GM23338 (cell line): ENCODE measurements at regions not wholly inside any gene's neighbourhood (a gene's known extent, or its start where the extent isn't known, plus 50 kb on each side); places are given as distances from the start of the nearest gene placed in this dataset.

Experiments
- ATAC-seq: fragments of 200-7000 bp; cut with Tn5 transposase; 3 replicates; pipeline ENCODE4 v1.9.1; 2020
- DNase-seq: peaks from one replicate; pipeline ENCODE4 v3.0.0-alpha.2; 2015; ENCODE audit warnings: low spot score
- H2AFZ ChIP-seq: fragments of 200-600 bp; sonication (generic); 2 replicates; pipeline ENCODE4 v1.8.0; 2016; ENCODE audit warnings: antibody characterized with exemption, mild to moderate bottlenecking, moderate library complexity
- H3F3A ChIP-seq: fragments of 200-600 bp; sonication (generic); replicated peaks from 2 replicates; pipeline ENCODE4 v1.8.0; 2017; ENCODE audit warnings: antibody characterized with exemption, mixed run types, low read depth
- H3K27ac ChIP-seq: fragments of 200-600 bp; sonication (generic); 2 replicates; pipeline ENCODE4 v1.6.1; 2016; ENCODE audit warnings: low read depth
- H3K27me3 ChIP-seq: fragments of 200-600 bp; sonication (generic); 2 replicates; pipeline ENCODE4 v1.8.0; 2016; ENCODE audit warnings: mild to moderate bottlenecking, mixed run types, moderate library complexity; ENCODE audit not compliant: insufficient read depth
- H3K36me3 ChIP-seq: fragments of 200-600 bp; sonication (generic); 2 replicates; pipeline ENCODE4 v1.8.0; 2016; ENCODE audit warnings: mild to moderate bottlenecking; ENCODE audit not compliant: insufficient read depth
- H3K4me1 ChIP-seq: fragments of 200-600 bp; sonication (generic); 2 replicates; pipeline ENCODE4 v1.8.0; 2016; ENCODE audit warnings: mild to moderate bottlenecking, moderate library complexity; ENCODE audit not compliant: insufficient read depth
- H3K4me2 ChIP-seq: fragments of 200-600 bp; sonication (generic); 2 replicates; pipeline ENCODE4 v1.7.1; 2017; ENCODE audit warnings: mixed run types
- H3K4me3 ChIP-seq: fragments of 200-600 bp; sonication (generic); 2 replicates; pipeline ENCODE4 v1.6.1; 2016; ENCODE audit warnings: mixed run types
- H3K79me2 ChIP-seq: fragments of 200-600 bp; sonication (generic); replicated peaks from 2 replicates; pipeline ENCODE4 v1.8.0; 2017; ENCODE audit warnings: mild to moderate bottlenecking; ENCODE audit not compliant: insufficient read depth
- H3K9me2 ChIP-seq: fragments of 200-600 bp; sonication (generic); 2 replicates; pipeline ENCODE4 v1.8.0; 2017; ENCODE audit not compliant: insufficient read depth
- H4K20me1 ChIP-seq: fragments of 200-600 bp; sonication (generic); replicated peaks from 2 replicates; pipeline ENCODE4 v1.8.0; 2017; ENCODE audit warnings: mild to moderate bottlenecking; ENCODE audit not compliant: insufficient read depth
- H3K27ac Mint-ChIP-seq: 2 replicates; pipeline ENCODE4 v1.8.0; 2020; ENCODE audit warnings: inconsistent platforms, mild to moderate bottlenecking, moderate library complexity, mixed read lengths
- H3K27me3 Mint-ChIP-seq: 3 replicates; pipeline ENCODE4 v1.8.0; 2022; ENCODE audit warnings: low read depth, mild to moderate bottlenecking, moderate library complexity, mixed read lengths, inconsistent platforms; ENCODE audit not compliant: insufficient read depth, poor library complexity
- H3K36me3 Mint-ChIP-seq: 3 replicates; pipeline ENCODE4 v1.8.0; 2021; ENCODE audit warnings: low read depth, mild to moderate bottlenecking, inconsistent platforms, moderate library complexity, mixed read lengths
- H3K4me1 Mint-ChIP-seq: 3 replicates; pipeline ENCODE4 v1.8.0; 2020; ENCODE audit warnings: mild to moderate bottlenecking, inconsistent platforms, mixed read lengths
- H3K4me3 Mint-ChIP-seq: 3 replicates; pipeline ENCODE4 v1.8.0; 2021; ENCODE audit warnings: moderate library complexity, mild to moderate bottlenecking, inconsistent platforms, mixed read lengths
- H3K9me3 Mint-ChIP-seq: 3 replicates; pipeline ENCODE4 v1.8.0; 2020; ENCODE audit warnings: moderate library complexity, mild to moderate bottlenecking, inconsistent platforms, mixed read lengths
- CREB1 ChIP-seq: fragments of 250-450 bp; sonication (Bioruptor Pico); IDR thresholded peaks from 2 replicates; pipeline ENCODE4 v1.5.0; 2020; ENCODE audit warnings: low read depth, mild to moderate bottlenecking, moderate library complexity
- EZH2 ChIP-seq: fragments of 200-600 bp; sonication (generic); IDR thresholded peaks from one replicate; pipeline ENCODE4 v1.8.0; 2017; ENCODE audit warnings: antibody characterized with exemption, mild to moderate bottlenecking, low read depth; ENCODE audit not compliant: unreplicated experiment
- EZH2phosphoT487 ChIP-seq: fragments of 200-600 bp; sonication (generic); IDR thresholded peaks from one replicate; pipeline ENCODE4 v1.8.1; 2018; ENCODE audit warnings: antibody characterized with exemption; ENCODE audit not compliant: unreplicated experiment
- JUNB ChIP-seq: IDR thresholded peaks from one replicate; pipeline ENCODE4 v1.6.1; 2016; ENCODE audit warnings: antibody characterized with exemption; ENCODE audit not compliant: unreplicated experiment
- NANOG ChIP-seq: IDR thresholded peaks from 2 replicates; pipeline ENCODE4 v1.6.1; 2016; ENCODE audit warnings: antibody characterized with exemption, borderline replicate concordance
- POLR2AphosphoS5 ChIP-seq: IDR thresholded peaks from 2 replicates; pipeline ENCODE4 v1.6.1; 2016; ENCODE audit warnings: antibody characterized with exemption, low read depth
- STAT1 ChIP-seq: IDR thresholded peaks from one replicate; pipeline ENCODE4 v1.6.1; 2016; ENCODE audit warnings: antibody characterized with exemption; ENCODE audit not compliant: unreplicated experiment
- ZNF114 ChIP-seq: fragments of 250-450 bp; sonication (Bioruptor Pico); IDR thresholded peaks from 2 replicates; pipeline ENCODE4 v1.5.0; 2020; ENCODE audit warnings: mild to moderate bottlenecking, moderate library complexity
- ZNF331 ChIP-seq: fragments of 250-450 bp; sonication (Bioruptor Pico); IDR thresholded peaks from 2 replicates; pipeline ENCODE4 v1.5.0; 2020; ENCODE audit warnings: low read depth, mild to moderate bottlenecking, moderate library complexity
- TF ChIP-seq, protein P1 (sequence below): IDR thresholded peaks from one replicate; pipeline ENCODE4 v1.6.1; 2018; ENCODE audit warnings: antibody characterized with exemption; ENCODE audit not compliant: unreplicated experiment
- TF ChIP-seq, protein P2 (sequence below): IDR thresholded peaks from 2 replicates; pipeline ENCODE4 v1.6.1; 2016; ENCODE audit warnings: antibody characterized with exemption
- TF ChIP-seq, protein P3 (sequence below), 2 experiments: fragments of 200-600 bp in 1 of 2; sonication (generic) in 1 of 2; conservative IDR thresholded peaks; 2 replicates each; pipeline versions ENCODE4 v1.5.1 to v1.6.1; 2016 to 2017; ENCODE audit warnings: antibody characterized with exemption in 2 of 2, low read depth in 2 of 2, mild to moderate bottlenecking in 2 of 2, moderate library complexity in 1 of 2
- TF ChIP-seq, protein P4 (sequence below): fragments of 250-450 bp; sonication (Bioruptor Pico); IDR thresholded peaks from 2 replicates; pipeline ENCODE4 v1.5.0; 2020; ENCODE audit warnings: mild to moderate bottlenecking, moderate library complexity

DNA sequence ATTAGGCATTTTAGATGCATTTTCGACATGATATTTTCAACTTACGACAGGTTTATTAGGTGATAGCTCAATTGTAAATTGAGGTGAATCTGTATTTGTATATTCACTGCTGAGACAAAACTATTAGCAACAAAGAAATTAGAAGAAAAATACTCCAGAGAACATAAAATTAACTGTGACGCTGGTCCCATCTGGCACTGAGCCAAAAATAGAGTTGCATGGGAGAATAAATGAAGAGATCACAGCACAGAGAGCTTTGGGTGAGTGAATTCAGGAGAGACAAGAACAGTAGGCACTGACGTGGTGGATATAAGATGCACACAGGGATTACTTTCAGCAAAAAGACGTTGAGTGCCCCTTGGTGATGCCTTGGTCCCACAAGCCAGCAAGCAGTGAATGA, 306.2 kb upstream of the RAB6C start:
- no peaks in the 10 kb centered on the region for H3K9me3 Mint-ChIP-seq
- H3K4me1 Mint-ChIP-seq = peaks cover 13% of the 10 kb centered on the region
- H3K27ac Mint-ChIP-seq = no peak overlapping the region
- Histone ChIP-seq H3K4me1 (no peaks in the 10 kb centered on the region; the same call in 1 of the 2 replicates), H4K20me1 (no peaks in the 10 kb centered on the region), H3K4me3 (no peak overlapping the region), H3F3A (no peaks in the 10 kb centered on the region), H3K79me2 (no peaks in the 10 kb centered on the region), H3K36me3 (no peaks in the 10 kb centered on the region), H2AFZ (no peak overlapping the region), H3K27me3 (no peaks in the 10 kb centered on the region), H3K4me2 (no peak overlapping the region), H3K9me2 (no peaks in the 10 kb centered on the region), H3K27ac (no peak overlapping the region)
- TF ChIP-seq EZH2phosphoT487 = no peak
- no peak for TF ChIP-seq CREB1 (CRISPR knock-in tag)
- no peak for TF ChIP-seq ZNF114 (CRISPR knock-in tag)
- TF ChIP-seq ZNF331 (CRISPR knock-in tag) = no peak
- TF ChIP-seq NANOG = no peak
- no peak for TF ChIP-seq STAT1
- TF ChIP-seq EZH2 = no peak
- TF ChIP-seq, protein P1, sequence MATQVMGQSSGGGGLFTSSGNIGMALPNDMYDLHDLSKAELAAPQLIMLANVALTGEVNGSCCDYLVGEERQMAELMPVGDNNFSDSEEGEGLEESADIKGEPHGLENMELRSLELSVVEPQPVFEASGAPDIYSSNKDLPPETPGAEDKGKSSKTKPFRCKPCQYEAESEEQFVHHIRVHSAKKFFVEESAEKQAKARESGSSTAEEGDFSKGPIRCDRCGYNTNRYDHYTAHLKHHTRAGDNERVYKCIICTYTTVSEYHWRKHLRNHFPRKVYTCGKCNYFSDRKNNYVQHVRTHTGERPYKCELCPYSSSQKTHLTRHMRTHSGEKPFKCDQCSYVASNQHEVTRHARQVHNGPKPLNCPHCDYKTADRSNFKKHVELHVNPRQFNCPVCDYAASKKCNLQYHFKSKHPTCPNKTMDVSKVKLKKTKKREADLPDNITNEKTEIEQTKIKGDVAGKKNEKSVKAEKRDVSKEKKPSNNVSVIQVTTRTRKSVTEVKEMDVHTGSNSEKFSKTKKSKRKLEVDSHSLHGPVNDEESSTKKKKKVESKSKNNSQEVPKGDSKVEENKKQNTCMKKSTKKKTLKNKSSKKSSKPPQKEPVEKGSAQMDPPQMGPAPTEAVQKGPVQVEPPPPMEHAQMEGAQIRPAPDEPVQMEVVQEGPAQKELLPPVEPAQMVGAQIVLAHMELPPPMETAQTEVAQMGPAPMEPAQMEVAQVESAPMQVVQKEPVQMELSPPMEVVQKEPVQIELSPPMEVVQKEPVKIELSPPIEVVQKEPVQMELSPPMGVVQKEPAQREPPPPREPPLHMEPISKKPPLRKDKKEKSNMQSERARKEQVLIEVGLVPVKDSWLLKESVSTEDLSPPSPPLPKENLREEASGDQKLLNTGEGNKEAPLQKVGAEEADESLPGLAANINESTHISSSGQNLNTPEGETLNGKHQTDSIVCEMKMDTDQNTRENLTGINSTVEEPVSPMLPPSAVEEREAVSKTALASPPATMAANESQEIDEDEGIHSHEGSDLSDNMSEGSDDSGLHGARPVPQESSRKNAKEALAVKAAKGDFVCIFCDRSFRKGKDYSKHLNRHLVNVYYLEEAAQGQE = no peak
- TF ChIP-seq, protein P2, sequence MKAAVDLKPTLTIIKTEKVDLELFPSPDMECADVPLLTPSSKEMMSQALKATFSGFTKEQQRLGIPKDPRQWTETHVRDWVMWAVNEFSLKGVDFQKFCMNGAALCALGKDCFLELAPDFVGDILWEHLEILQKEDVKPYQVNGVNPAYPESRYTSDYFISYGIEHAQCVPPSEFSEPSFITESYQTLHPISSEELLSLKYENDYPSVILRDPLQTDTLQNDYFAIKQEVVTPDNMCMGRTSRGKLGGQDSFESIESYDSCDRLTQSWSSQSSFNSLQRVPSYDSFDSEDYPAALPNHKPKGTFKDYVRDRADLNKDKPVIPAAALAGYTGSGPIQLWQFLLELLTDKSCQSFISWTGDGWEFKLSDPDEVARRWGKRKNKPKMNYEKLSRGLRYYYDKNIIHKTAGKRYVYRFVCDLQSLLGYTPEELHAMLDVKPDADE = no peak
- TF ChIP-seq JUNB = no peak
- TF ChIP-seq, protein P3, sequence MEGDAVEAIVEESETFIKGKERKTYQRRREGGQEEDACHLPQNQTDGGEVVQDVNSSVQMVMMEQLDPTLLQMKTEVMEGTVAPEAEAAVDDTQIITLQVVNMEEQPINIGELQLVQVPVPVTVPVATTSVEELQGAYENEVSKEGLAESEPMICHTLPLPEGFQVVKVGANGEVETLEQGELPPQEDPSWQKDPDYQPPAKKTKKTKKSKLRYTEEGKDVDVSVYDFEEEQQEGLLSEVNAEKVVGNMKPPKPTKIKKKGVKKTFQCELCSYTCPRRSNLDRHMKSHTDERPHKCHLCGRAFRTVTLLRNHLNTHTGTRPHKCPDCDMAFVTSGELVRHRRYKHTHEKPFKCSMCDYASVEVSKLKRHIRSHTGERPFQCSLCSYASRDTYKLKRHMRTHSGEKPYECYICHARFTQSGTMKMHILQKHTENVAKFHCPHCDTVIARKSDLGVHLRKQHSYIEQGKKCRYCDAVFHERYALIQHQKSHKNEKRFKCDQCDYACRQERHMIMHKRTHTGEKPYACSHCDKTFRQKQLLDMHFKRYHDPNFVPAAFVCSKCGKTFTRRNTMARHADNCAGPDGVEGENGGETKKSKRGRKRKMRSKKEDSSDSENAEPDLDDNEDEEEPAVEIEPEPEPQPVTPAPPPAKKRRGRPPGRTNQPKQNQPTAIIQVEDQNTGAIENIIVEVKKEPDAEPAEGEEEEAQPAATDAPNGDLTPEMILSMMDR (conservative IDR thresholded peaks at IDR 0.05; ENCODE audit: low read depth in 2 of 2) = no peak
- TF ChIP-seq, protein P4, sequence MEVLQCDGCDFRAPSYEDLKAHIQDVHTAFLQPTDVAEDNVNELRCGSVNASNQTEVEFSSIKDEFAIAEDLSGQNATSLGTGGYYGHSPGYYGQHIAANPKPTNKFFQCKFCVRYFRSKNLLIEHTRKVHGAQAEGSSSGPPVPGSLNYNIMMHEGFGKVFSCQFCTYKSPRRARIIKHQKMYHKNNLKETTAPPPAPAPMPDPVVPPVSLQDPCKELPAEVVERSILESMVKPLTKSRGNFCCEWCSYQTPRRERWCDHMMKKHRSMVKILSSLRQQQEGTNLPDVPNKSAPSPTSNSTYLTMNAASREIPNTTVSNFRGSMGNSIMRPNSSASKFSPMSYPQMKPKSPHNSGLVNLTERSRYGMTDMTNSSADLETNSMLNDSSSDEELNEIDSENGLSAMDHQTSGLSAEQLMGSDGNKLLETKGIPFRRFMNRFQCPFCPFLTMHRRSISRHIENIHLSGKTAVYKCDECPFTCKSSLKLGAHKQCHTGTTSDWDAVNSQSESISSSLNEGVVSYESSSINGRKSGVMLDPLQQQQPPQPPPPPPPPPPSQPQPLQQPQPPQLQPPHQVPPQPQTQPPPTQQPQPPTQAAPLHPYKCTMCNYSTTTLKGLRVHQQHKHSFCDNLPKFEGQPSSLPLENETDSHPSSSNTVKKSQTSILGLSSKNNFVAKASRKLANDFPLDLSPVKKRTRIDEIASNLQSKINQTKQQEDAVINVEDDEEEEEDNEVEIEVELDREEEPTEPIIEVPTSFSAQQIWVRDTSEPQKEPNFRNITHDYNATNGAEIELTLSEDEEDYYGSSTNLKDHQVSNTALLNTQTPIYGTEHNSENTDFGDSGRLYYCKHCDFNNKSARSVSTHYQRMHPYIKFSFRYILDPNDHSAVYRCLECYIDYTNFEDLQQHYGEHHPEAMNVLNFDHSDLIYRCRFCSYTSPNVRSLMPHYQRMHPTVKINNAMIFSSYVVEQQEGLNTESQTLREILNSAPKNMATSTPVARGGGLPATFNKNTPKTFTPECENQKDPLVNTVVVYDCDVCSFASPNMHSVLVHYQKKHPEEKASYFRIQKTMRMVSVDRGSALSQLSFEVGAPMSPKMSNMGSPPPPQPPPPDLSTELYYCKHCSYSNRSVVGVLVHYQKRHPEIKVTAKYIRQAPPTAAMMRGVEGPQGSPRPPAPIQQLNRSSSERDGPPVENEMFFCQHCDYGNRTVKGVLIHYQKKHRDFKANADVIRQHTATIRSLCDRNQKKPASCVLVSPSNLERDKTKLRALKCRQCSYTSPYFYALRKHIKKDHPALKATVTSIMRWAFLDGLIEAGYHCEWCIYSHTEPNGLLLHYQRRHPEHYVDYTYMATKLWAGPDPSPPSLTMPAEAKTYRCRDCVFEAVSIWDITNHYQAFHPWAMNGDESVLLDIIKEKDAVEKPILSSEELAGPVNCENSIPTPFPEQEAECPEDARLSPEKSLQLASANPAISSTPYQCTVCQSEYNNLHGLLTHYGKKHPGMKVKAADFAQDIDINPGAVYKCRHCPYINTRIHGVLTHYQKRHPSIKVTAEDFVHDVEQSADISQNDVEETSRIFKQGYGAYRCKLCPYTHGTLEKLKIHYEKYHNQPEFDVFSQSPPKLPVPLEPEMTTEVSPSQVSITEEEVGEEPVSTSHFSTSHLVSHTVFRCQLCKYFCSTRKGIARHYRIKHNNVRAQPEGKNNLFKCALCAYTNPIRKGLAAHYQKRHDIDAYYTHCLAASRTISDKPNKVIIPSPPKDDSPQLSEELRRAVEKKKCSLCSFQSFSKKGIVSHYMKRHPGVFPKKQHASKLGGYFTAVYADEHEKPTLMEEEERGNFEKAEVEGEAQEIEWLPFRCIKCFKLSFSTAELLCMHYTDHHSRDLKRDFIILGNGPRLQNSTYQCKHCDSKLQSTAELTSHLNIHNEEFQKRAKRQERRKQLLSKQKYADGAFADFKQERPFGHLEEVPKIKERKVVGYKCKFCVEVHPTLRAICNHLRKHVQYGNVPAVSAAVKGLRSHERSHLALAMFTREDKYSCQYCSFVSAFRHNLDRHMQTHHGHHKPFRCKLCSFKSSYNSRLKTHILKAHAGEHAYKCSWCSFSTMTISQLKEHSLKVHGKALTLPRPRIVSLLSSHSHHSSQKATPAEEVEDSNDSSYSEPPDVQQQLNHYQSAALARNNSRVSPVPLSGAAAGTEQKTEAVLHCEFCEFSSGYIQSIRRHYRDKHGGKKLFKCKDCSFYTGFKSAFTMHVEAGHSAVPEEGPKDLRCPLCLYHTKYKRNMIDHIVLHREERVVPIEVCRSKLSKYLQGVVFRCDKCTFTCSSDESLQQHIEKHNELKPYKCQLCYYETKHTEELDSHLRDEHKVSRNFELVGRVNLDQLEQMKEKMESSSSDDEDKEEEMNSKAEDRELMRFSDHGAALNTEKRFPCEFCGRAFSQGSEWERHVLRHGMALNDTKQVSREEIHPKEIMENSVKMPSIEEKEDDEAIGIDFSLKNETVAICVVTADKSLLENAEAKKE (CRISPR knock-in tag) = no peak
- TF ChIP-seq POLR2AphosphoS5 = no peak
- H3K36me3 Mint-ChIP-seq = no peaks in the 10 kb centered on the region
- no peak overlapping the region for H3K4me3 Mint-ChIP-seq
- H3K27me3 Mint-ChIP-seq = no peaks in the 10 kb centered on the region
- DNase-seq (no peak), ATAC-seq (no peak)
